H1 (cell line): ENCODE measurements at regions not wholly inside any gene's neighbourhood (a gene's known extent, or its start where the extent isn't known, plus 50 kb on each side); places are given as distances from the start of the nearest gene placed in this dataset.

ENCODE experiments used
- RAD21 ChIP-seq, 2 experiments: IDR thresholded peaks in 1 of 2; conservative IDR thresholded peaks in 1 of 2; 2 replicates each; pipeline ENCODE4 v1.6.1; 2011; ENCODE audit warnings: low read depth in 2 of 2, low read length in 2 of 2, improper control_type of control experiment in 1 of 2, inconsistent platforms in 1 of 2, mild to moderate bottlenecking in 1 of 2, moderate library complexity in 1 of 2
- TF ChIP-seq, protein P1 (sequence below): fragments of 300-600 bp; sonication (generic); IDR thresholded peaks from 2 replicates; pipeline ENCODE4 v1.7.1; 2012; ENCODE audit warnings: low read length, moderate library complexity, mild to moderate bottlenecking, inconsistent platforms; ENCODE audit not compliant: insufficient replicate concordance

GRCh38 chr12:97260786-97261185, 201.8 kb upstream of the RMST start (continued):
- TF ChIP-seq, protein P1, sequence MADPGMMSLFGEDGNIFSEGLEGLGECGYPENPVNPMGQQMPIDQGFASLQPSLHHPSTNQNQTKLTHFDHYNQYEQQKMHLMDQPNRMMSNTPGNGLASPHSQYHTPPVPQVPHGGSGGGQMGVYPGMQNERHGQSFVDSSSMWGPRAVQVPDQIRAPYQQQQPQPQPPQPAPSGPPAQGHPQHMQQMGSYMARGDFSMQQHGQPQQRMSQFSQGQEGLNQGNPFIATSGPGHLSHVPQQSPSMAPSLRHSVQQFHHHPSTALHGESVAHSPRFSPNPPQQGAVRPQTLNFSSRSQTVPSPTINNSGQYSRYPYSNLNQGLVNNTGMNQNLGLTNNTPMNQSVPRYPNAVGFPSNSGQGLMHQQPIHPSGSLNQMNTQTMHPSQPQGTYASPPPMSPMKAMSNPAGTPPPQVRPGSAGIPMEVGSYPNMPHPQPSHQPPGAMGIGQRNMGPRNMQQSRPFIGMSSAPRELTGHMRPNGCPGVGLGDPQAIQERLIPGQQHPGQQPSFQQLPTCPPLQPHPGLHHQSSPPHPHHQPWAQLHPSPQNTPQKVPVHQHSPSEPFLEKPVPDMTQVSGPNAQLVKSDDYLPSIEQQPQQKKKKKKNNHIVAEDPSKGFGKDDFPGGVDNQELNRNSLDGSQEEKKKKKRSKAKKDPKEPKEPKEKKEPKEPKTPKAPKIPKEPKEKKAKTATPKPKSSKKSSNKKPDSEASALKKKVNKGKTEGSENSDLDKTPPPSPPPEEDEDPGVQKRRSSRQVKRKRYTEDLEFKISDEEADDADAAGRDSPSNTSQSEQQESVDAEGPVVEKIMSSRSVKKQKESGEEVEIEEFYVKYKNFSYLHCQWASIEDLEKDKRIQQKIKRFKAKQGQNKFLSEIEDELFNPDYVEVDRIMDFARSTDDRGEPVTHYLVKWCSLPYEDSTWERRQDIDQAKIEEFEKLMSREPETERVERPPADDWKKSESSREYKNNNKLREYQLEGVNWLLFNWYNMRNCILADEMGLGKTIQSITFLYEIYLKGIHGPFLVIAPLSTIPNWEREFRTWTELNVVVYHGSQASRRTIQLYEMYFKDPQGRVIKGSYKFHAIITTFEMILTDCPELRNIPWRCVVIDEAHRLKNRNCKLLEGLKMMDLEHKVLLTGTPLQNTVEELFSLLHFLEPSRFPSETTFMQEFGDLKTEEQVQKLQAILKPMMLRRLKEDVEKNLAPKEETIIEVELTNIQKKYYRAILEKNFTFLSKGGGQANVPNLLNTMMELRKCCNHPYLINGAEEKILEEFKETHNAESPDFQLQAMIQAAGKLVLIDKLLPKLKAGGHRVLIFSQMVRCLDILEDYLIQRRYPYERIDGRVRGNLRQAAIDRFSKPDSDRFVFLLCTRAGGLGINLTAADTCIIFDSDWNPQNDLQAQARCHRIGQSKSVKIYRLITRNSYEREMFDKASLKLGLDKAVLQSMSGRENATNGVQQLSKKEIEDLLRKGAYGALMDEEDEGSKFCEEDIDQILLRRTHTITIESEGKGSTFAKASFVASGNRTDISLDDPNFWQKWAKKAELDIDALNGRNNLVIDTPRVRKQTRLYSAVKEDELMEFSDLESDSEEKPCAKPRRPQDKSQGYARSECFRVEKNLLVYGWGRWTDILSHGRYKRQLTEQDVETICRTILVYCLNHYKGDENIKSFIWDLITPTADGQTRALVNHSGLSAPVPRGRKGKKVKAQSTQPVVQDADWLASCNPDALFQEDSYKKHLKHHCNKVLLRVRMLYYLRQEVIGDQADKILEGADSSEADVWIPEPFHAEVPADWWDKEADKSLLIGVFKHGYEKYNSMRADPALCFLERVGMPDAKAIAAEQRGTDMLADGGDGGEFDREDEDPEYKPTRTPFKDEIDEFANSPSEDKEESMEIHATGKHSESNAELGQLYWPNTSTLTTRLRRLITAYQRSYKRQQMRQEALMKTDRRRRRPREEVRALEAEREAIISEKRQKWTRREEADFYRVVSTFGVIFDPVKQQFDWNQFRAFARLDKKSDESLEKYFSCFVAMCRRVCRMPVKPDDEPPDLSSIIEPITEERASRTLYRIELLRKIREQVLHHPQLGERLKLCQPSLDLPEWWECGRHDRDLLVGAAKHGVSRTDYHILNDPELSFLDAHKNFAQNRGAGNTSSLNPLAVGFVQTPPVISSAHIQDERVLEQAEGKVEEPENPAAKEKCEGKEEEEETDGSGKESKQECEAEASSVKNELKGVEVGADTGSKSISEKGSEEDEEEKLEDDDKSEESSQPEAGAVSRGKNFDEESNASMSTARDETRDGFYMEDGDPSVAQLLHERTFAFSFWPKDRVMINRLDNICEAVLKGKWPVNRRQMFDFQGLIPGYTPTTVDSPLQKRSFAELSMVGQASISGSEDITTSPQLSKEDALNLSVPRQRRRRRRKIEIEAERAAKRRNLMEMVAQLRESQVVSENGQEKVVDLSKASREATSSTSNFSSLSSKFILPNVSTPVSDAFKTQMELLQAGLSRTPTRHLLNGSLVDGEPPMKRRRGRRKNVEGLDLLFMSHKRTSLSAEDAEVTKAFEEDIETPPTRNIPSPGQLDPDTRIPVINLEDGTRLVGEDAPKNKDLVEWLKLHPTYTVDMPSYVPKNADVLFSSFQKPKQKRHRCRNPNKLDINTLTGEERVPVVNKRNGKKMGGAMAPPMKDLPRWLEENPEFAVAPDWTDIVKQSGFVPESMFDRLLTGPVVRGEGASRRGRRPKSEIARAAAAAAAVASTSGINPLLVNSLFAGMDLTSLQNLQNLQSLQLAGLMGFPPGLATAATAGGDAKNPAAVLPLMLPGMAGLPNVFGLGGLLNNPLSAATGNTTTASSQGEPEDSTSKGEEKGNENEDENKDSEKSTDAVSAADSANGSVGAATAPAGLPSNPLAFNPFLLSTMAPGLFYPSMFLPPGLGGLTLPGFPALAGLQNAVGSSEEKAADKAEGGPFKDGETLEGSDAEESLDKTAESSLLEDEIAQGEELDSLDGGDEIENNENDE, result no peak
- TF ChIP-seq RAD21 (IDR thresholded peaks at IDR 0.05 in 1 of 2, conservative IDR thresholded peaks at IDR 0.05 in 1 of 2; ENCODE audit: low read depth in 2 of 2, low read length in 2 of 2), result no peak
